Rectal smooth muscle tissue (tissue), 1 donor: ENCODE measurements at regions not wholly inside any gene's neighbourhood (a gene's known extent, or its start where the extent isn't known, plus 50 kb on each side); places are given as distances from the start of the nearest gene placed in this dataset.
"Not testable (repeated sequence)": the region's sequence is repeated elsewhere in the genome, so short reads cannot be mapped to it uniquely, and the experiment has no call there.

Source experiments
- H3K27ac ChIP-seq: one replicate; pipeline ENCODE4 v1.7.0; 2013; ENCODE audit warnings: low read depth, low read length, inconsistent platforms
- H3K27me3 ChIP-seq: one replicate; pipeline ENCODE4 v1.7.0; 2013; ENCODE audit warnings: low read length; ENCODE audit not compliant: control insufficient read depth, insufficient read depth
- H3K36me3 ChIP-seq: one replicate; pipeline ENCODE4 v1.7.0; 2013; ENCODE audit warnings: low read length; ENCODE audit not compliant: control insufficient read depth, insufficient read depth
- H3K4me1 ChIP-seq: one replicate; pipeline ENCODE4 v1.7.0; 2013; ENCODE audit warnings: low read length; ENCODE audit not compliant: control insufficient read depth, insufficient read depth
- H3K4me3 ChIP-seq: one replicate; pipeline ENCODE4 v1.7.0; 2013; ENCODE audit warnings: low read length
- H3K9ac ChIP-seq: one replicate; pipeline ENCODE4 v1.7.0; 2013; ENCODE audit warnings: low read length

DNA sequence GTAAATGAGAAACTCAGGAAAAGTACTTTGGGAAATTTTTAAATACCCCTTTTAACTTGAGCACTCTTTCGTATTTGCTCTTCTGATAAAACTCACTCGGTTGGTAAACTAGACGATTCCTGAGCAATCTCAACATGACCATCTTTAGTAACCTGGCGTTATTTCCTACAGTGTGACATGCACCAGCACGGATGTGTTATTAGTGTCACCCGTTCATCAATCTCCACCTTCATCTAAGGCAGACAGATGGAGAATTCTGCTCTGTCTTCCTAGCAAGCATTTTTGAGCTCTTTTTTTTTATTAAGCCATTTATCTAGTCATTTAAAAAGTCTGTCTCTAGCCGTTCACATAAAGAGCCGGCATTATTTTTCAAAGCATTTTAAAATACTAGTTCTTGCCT is 155.2 kb downstream of the DISP1 start:
- H3K4me3 ChIP-seq: no peak overlapping the region
- H3K36me3 ChIP-seq: no peaks in the 10 kb centered on the region
- H3K27ac ChIP-seq: no peak overlapping the region
- H3K27me3 ChIP-seq: no peaks in the 10 kb centered on the region
- H3K9ac ChIP-seq: no peak overlapping the region
- H3K4me1 ChIP-seq: peaks cover 6% of the 10 kb centered on the region

DNA sequence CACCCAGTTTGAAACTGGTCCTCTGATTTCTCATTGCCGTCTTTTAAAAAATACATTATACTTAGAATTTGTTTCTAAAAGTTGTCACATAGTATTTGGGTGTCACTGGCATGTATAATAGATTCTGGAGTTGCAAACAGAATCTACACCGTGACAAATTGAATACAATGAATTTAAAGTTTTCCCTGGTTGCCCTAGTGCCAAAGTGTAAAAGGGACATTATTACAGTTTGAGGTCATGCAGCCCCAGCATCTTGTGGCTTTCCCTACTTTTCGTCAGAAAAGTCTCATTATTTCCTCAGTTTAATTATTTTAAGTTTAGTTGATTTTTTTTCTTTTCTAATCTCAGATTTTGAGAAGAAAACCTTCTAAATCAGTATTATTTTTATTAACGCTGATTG is 155.9 kb downstream of the DISP1 start:
- H3K4me1 ChIP-seq: peaks cover 13% of the 10 kb centered on the region
- H3K36me3 ChIP-seq: no peaks in the 10 kb centered on the region
- H3K27me3 ChIP-seq: no peaks in the 10 kb centered on the region
- H3K4me3 ChIP-seq: no peak overlapping the region
- H3K9ac ChIP-seq: no peak overlapping the region
- H3K27ac ChIP-seq: no peak overlapping the region

DNA sequence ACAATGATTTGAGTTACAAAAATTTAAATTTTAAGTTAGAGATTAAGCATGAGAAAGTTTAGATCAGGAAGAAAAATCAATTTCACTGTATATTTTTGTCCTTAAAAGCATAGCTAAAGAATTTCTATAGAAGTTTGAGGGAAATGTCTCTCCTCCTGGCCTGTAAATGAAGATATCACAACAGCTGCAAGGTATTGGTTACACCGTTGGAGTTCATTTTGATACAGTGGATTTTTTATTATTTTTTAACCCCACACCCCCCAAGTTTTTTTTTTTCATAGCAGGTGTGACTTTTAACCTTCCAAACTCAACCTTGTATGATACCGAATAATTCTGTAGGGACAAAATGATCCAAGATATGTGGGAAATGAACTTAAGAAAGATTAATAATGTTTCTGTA is 156.3 kb downstream of the DISP1 start:
- no peak overlapping the region for H3K9ac ChIP-seq
- no peak overlapping the region for H3K27ac ChIP-seq
- no peak overlapping the region for H3K4me3 ChIP-seq

DNA sequence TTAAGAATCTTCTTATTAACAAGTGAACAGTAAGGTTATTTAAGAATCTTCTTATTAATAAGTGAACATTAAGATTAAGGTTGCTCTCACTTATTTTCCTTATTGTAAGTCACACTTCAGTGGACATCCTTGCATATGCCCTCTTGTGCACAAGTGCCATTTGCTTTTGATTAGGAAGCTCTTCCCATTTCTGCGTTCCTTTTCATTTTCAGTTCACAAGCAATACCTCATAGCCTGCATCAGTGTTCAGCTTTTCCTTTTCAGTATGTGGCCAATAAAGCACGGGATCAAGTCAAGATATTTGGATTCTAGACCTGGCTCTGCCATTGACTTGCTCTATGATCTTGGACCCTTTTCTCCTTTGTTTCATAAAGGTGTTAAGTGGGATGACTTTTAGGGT is 158.7 kb downstream of the DISP1 start:
- H3K4me1 ChIP-seq: peaks cover 20% of the 10 kb centered on the region
- peak overlapping the region; percentile 74 for H3K27ac ChIP-seq
- H3K9ac ChIP-seq: no peak overlapping the region
- H3K36me3 ChIP-seq: no peaks in the 10 kb centered on the region
- no peaks in the 10 kb centered on the region for H3K27me3 ChIP-seq
- no peak overlapping the region for H3K4me3 ChIP-seq

More for the DNA sequence above, 156.3 kb downstream of the DISP1 start:
- Histone ChIP-seq H3K36me3 (no peaks in the 10 kb centered on the region), H3K27me3 (no peaks in the 10 kb centered on the region), H3K4me1 (peaks cover 17% of the 10 kb centered on the region)

DNA sequence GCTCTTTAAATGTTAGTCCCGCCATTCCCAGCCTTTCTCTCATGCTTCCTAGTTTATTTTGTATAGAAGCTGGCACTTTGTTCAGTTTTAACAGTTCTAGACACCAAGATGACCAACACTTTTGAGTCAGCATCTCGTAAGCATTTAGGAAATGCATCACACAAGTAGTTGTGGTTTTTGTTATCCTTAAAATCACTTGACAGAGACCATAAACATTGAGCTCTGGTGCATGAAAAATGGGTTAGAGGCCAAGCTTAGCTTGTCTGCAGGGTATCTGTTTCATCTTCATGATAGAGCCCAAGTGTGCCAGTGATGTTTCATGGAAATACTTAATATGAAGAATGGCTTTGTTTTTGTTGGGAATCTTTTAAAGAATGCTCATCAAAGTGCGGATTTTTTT is 159.7 kb downstream of the DISP1 start:
- no peaks in the 10 kb centered on the region for H3K36me3 ChIP-seq
- peak overlapping the region; percentile 74 for H3K27ac ChIP-seq
- H3K4me1 ChIP-seq: peaks cover 20% of the 10 kb centered on the region
- H3K27me3 ChIP-seq: no peaks in the 10 kb centered on the region
- no peak overlapping the region for H3K4me3 ChIP-seq
- no peak overlapping the region for H3K9ac ChIP-seq

DNA sequence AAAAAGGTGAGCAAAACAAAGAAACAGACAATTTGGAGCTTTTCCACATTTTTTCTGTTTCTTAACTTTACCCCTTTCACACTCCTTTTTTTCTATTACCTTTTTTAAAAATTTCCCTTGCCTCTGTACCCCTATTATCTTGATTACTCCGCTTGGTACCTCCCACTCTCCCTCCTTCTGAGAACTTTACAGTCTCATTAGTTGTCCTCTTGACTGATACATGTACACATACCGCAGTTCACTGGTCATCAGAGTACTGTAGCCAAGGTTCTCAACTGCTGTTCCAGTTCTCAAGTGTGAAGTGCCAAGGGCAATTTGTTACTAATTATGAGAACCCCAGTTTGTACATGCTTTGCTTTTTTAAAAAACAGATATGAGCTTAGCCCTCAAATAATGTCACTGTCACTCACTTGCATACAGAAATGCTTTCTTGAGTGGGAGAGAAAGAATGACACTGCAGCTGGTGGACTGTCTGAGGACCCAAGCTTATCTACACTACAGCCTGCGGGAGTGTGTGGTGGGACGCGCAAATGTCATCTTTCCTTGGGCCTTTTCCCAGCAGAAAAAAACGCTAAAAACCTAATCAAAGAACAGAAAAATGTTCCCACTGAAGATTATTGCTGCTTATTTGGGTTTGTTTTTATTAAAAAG is 160.8 kb downstream of the DISP1 start:
- Histone ChIP-seq H3K27ac (peak overlapping the region; percentile 74), H3K27me3 (no peaks in the 10 kb centered on the region)

DNA sequence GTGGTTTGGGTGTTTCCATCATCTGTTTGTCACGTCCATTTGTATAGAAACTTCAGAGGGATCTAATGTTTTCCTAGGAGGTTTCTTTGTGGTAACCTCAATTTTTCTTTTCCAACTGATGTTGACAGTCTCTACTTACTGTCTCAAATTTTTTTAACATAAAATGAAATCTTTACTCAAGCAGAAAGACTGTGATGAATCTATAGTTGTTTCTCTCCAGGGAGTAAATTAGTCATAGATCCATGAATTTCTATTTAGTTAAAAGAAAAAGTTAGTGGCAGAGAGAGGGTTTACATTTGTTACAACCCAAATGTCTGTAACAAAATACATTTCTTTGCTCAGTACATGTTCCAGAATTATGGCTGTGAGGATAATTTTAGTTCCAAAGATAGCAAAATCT is 161.6 kb downstream of the DISP1 start:
- Histone ChIP-seq H3K27me3 (no peaks in the 10 kb centered on the region), H3K4me3 (no peak overlapping the region), H3K9ac (no peak overlapping the region), H3K4me1 (peaks cover 23% of the 10 kb centered on the region), H3K36me3 (no peaks in the 10 kb centered on the region), H3K27ac (peak overlapping the region; percentile 38)

More for the DNA sequence above, 160.8 kb downstream of the DISP1 start:
- Histone ChIP-seq H3K36me3 (no peaks in the 10 kb centered on the region), H3K4me3 (no peak overlapping the region), H3K9ac (no peak overlapping the region), H3K4me1 (peaks cover 20% of the 10 kb centered on the region)

DNA sequence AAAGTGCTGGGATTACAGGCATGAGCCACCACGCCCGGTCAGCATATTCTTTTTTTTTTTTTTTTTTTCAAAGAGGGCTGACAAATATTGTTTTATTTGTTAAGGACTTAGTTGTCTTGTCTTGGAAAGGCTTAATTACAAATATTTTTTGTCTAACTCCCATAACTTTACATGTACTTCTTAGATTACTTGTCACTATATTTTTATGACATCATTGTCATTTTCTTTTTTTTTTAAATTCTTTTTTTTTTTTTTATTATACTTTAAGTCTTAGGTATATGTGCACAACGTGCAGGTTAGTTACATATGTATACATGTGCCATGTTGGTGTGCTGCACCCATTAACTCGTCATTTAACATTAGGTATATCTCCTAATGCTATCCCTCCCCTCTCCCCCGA is 162.5 kb downstream of the DISP1 start:
- not testable (repeated sequence) for H3K27me3 ChIP-seq, H3K36me3 ChIP-seq, H3K27ac ChIP-seq, H3K4me3 ChIP-seq, H3K9ac ChIP-seq
- H3K4me1 ChIP-seq: peaks cover 24% of the 10 kb centered on the region

DNA sequence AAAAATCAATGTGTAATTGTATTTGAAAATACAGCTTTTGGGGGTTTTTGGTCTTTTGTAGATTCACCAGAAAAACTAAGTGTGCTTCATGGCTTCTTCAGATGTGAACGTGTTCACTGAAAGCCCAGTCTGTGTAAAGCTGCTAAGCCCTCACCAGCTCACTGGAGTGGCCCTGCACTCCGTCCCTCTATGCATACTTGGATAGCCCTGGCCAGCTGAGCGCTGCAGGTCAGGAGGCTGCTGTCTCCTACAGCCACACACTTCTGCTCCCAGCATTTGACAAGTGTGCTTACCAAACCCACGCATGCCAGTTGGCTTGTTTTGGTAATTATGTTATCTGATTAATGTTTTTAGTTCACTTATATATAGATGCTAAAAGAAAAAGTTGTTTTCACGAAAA is 163.5 kb downstream of the TLR5 start:
- Histone ChIP-seq H3K9ac (no peak overlapping the region), H3K4me3 (no peak overlapping the region), H3K27ac (no peak overlapping the region), H3K27me3 (no peaks in the 10 kb centered on the region), H3K4me1 (peaks cover 21% of the 10 kb centered on the region), H3K36me3 (no peaks in the 10 kb centered on the region)

DNA sequence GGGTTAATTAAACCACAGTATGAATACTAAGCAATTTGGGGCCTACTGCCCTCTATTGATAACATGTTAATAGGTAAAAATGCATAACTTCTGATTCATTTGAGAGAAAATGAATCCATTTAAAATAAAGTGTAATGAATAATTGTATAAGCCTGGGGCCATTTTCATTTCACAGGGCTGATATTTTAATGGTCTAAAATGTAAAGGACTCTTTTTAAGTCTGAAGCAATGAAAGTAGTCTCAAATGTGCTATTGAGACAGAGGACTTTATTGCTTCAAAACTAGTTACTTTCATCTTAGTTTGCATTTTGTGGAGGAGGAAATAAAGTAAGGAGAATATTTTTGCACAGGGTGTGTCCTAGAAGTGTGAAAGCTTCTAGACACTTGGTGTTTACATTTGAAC is 155.4 kb downstream of the TLR5 start:
- Histone ChIP-seq H3K36me3 (no peaks in the 10 kb centered on the region), H3K27ac (no peak overlapping the region), H3K27me3 (no peaks in the 10 kb centered on the region)

DNA sequence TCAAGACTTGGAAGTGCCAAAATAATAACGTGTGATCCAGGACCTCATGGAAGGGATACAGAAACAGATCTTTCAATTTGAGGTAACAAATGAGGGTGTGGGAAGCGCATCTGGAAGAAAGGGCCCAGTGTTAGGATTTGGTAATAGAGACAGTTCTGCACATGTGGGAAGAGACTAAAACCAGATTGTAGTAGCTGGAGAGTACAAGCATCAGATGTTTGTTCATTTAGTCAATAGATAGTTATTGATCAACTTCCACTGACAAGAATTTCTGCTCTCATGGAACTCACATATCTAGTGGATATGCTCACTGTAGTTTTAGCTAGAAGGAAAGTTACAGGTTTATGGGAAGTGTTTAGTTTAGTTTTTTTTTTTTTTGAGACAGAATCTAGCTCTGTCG is 153.6 kb downstream of the TLR5 start:
- no peak overlapping the region for H3K4me3 ChIP-seq
- no peak overlapping the region for H3K27ac ChIP-seq
- H3K9ac ChIP-seq: no peak overlapping the region
- H3K4me1 ChIP-seq: peaks cover 3% of the 10 kb centered on the region
- no peaks in the 10 kb centered on the region for H3K36me3 ChIP-seq
- no peaks in the 10 kb centered on the region for H3K27me3 ChIP-seq

More for the DNA sequence above, 155.4 kb downstream of the TLR5 start:
- Histone ChIP-seq H3K9ac (no peak overlapping the region), H3K4me3 (no peak overlapping the region), H3K4me1 (peaks cover 3% of the 10 kb centered on the region)

DNA sequence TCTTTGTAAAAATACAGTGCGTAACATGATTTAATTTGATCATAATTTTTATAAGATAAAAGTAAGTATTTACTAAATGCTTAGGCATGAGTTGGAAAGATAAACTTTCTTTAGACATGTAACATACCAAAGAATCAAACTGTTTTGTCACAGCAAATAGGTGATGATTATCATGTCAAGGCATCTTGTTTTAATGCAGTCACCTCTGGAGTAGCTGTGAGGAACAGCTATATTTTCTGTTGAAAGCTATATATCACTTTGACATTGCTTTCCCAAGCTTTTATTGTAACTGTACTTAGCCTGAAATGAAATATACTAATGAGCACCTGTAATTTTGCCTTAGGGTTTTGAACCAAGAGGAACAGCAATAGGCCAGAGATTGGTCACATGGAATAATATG is 151.9 kb downstream of the TLR5 start:
- H3K27ac ChIP-seq: no peak overlapping the region
- no peak overlapping the region for H3K4me3 ChIP-seq
- H3K36me3 ChIP-seq: no peaks in the 10 kb centered on the region
- no peaks in the 10 kb centered on the region for H3K4me1 ChIP-seq
- no peaks in the 10 kb centered on the region for H3K27me3 ChIP-seq
- no peak overlapping the region for H3K9ac ChIP-seq

DNA sequence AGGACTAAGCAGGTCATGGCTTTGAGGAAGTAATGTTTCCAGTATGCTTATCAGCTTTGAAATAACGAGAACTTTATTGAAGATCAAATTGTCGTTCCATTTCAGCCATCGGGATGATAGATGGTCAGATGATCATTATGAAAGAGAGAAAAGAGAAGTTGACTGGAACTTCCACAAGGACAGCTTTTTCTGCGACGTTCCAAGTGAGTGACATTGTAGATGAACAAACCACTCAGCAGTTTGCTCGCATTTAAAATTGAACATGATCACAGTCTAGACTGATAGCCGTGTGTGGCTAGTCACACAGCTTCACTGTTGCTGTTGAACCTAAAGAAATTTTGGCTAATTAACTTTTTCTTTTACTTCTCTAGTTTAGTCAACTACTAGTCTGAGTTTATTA is 151.1 kb downstream of the TLR5 start:
- no peak overlapping the region for H3K9ac ChIP-seq
- H3K4me3 ChIP-seq: no peak overlapping the region
- H3K4me1 ChIP-seq: no peaks in the 10 kb centered on the region
- H3K27ac ChIP-seq: no peak overlapping the region
- no peaks in the 10 kb centered on the region for H3K27me3 ChIP-seq
- no peaks in the 10 kb centered on the region for H3K36me3 ChIP-seq
